ACC112 (cell line): ENCODE measurements at regions not wholly inside any gene's neighbourhood (a gene's known extent, or its start where the extent isn't known, plus 50 kb on each side); places are given as distances from the start of the nearest gene placed in this dataset.

Experiments used
- H2AFZ ChIP-seq: fragments of 200-600 bp; sonication (generic); one replicate; pipeline ENCODE4 v1.6.0; 2017; ENCODE audit warnings: antibody characterized with exemption, low read length; ENCODE audit not compliant: unreplicated experiment
- H3K27ac ChIP-seq: fragments of 200-600 bp; sonication (generic); 2 replicates; pipeline ENCODE4 v1.5.1; 2014; ENCODE audit warnings: low read depth, mild to moderate bottlenecking, antibody characterized with exemption, low read length, moderate library complexity
- H3K27me3 ChIP-seq: fragments of 200-600 bp; sonication (generic); 2 replicates; pipeline ENCODE4 v1.6.1; 2014; ENCODE audit warnings: mild to moderate bottlenecking, antibody characterized with exemption, low read length, moderate library complexity, mixed read lengths; ENCODE audit not compliant: insufficient read depth
- H3K36me3 ChIP-seq: fragments of 200-600 bp; sonication (generic); 2 replicates; pipeline ENCODE4 v1.6.1; 2016; ENCODE audit warnings: mild to moderate bottlenecking, antibody characterized with exemption, low read length, moderate library complexity, mixed read lengths; ENCODE audit not compliant: insufficient read depth
- H3K4me1 ChIP-seq: fragments of 200-600 bp; sonication (generic); one replicate; pipeline ENCODE4 v1.6.1; 2016; ENCODE audit warnings: low read length, mixed read lengths; ENCODE audit not compliant: insufficient read depth, unreplicated experiment, control insufficient read depth
- H3K4me3 ChIP-seq: fragments of 200-600 bp; sonication (generic); 2 replicates; pipeline ENCODE4 v1.5.1; 2014; ENCODE audit warnings: mild to moderate bottlenecking, low read depth, low read length
- H3K79me2 ChIP-seq: fragments of 200-600 bp; sonication (generic); one replicate; pipeline ENCODE4 v1.6.0; 2016; ENCODE audit warnings: low read length; ENCODE audit not compliant: control insufficient read depth, unreplicated experiment, insufficient read depth

DNA sequence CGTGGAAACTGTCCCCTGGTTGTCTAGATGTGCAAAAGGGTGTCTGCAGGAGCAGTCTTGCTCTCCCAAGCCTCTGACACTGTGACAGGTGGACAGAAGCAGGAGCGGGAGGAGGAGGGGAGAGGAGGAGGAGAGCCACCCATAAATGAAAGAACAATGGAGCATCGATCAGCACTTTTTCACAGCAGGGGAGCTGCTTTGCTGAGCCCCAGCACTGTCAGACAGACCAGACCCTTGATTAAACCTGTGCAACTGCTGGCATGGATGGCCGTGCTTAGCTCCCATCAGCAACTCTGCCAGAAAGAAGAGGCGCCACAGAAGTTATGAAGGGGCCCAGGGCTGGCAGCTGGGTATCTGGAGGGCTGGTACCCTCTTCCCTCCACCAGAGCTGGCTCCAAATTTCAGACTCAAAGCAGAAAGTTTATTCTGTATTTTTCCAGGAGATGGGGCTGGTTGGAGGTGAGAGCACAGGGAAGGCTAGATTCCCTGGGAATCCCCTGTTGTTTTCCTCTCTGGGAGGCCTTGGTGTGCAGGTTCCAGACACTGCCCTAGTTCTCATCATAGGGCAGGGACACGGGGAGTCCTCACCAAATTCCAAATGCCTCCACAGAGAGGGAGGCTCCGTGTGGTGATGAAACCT, 1192.2 kb downstream of the UQCRFS1 start:
- no peaks in the 10 kb centered on the region for H3K36me3 ChIP-seq
- H3K4me1 ChIP-seq, result no peaks in the 10 kb centered on the region
- H3K27me3 ChIP-seq, result no peaks in the 10 kb centered on the region
- H2AFZ ChIP-seq, result no peak overlapping the region
- H3K27ac ChIP-seq, result no peak overlapping the region
- no peak overlapping the region for H3K4me3 ChIP-seq
- H3K79me2 ChIP-seq, result no peaks in the 10 kb centered on the region

DNA sequence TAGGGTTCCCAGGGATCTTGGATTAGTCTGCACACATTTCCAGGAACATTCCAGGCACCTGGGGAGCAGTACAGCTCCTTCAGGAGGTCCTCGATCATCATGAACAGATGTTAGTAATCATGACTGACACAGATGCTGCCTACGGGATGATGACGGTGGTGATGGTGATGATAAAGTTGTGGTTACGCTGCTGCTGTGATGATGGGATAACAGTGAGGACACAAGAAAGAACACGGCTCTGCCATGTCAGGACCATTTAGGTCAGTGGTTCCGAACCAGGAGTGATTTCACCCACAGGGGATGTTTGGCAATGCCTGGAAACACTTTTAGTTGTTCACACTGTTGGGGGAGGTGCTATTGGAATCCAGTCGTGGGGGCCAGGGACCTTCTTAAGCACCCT, 1193.0 kb downstream of the UQCRFS1 start:
- Histone ChIP-seq H3K27ac (no peak overlapping the region), H3K4me3 (no peak overlapping the region), H2AFZ (no peak overlapping the region), H3K79me2 (no peaks in the 10 kb centered on the region), H3K36me3 (no peaks in the 10 kb centered on the region), H3K27me3 (no peaks in the 10 kb centered on the region), H3K4me1 (no peaks in the 10 kb centered on the region)

DNA sequence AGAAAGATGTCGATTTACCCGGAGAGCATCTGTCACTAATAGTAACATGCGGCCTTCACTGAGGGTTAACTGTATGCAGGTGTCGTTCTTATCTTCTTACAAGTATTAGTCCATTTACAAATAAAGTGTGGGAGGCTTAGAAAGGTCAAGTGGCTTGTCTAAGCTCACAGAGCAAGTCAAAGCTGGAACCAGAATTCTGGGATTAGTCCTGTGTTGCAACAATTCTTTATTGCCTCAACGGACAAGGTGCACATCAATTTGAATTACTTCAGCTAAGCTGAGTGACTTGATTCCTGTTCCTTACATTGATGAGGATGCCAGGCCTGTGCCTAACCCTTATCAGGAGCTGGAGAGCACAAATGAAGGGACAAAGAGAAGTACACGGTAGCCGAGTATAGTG, 1193.6 kb downstream of the UQCRFS1 start:
- Histone ChIP-seq H3K36me3 (no peaks in the 10 kb centered on the region), H3K4me3 (no peak overlapping the region), H3K27ac (no peak overlapping the region), H3K4me1 (no peaks in the 10 kb centered on the region), H2AFZ (no peak overlapping the region), H3K27me3 (no peaks in the 10 kb centered on the region), H3K79me2 (no peaks in the 10 kb centered on the region)

DNA sequence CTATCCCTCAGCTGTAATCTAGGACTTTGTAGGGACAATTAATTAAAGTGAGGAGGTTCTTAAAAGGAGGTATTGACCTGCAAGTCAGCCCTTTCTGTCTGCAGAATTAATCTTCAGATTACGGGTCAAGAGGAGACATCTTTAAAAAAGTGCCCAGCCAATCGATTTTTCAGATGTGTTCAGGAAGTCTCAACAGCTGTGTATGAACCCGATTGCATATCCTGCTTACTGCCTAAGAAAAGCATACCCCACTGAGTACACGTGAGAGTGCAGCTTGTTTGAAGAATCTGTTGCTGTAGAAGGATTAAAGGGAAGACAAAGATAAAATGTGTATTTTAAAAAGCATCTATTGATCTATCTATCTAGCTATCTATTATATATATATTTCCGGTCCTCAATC, 1194.5 kb downstream of the UQCRFS1 start:
- Histone ChIP-seq H3K36me3 (no peaks in the 10 kb centered on the region), H3K79me2 (no peaks in the 10 kb centered on the region), H2AFZ (no peak overlapping the region), H3K27me3 (no peaks in the 10 kb centered on the region), H3K4me1 (no peaks in the 10 kb centered on the region), H3K27ac (no peak overlapping the region), H3K4me3 (no peak overlapping the region)

DNA sequence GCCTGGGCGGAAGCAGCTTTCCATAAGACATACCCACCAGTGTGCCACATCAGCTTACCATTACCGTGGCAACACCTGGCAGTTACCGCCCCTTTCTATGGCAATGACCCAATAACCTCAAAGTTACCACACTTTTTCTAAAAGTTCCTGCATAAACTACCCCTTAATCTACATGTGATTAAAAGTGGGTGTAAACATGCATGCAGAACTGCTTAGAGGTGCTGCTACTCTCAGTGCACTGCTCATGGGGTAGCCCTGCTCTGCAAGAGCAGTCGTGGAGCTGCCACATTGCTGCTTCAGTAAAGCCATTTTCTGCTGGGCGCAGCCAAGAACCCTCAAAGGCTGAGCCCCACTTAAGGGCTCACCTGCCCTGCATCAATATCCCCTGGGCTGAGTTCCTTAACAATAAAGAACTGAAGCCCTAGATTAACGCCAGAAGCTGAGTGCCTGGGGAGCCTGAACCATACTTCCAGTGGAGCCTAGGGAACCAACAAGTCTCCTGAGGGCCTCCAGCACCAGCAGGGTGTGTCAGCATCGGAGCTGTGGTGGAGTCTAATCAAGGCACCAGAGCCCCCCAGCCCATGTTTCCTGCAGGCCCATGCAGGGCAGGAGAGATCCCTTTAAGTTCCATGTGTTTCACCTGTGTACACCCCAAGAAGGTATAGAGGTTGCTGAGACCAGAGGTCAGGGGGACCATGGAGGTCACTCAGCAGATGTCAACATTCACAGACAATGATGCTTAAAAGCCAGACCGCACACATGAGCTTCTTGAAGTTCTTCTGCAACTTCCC, 1198.1 kb downstream of the UQCRFS1 start:
- no peaks in the 10 kb centered on the region for H3K79me2 ChIP-seq
- no peak overlapping the region for H3K4me3 ChIP-seq
- H3K27ac ChIP-seq, result no peak overlapping the region
- H3K4me1 ChIP-seq, result no peaks in the 10 kb centered on the region
- H3K27me3 ChIP-seq, result no peaks in the 10 kb centered on the region
- H3K36me3 ChIP-seq, result no peaks in the 10 kb centered on the region
- no peak overlapping the region for H2AFZ ChIP-seq

DNA sequence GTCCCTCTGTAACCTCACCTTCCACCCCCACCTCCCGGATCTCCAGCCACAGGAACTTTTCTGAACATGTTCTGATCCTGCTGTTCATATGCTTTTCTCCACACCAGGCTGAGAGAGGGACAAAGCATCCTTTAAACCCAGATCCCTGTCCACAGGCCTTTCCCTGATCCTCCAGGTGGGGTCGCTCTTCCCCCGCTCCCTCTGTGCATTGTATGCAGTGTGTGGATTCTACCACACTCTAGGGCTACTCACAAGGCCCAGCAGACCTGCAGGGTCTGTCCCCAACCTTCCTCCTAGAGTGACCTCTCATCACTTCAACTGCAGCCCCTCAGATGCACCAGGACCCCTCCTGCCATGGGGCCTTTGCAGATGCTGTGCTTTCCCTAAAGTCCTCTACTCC, 1200.6 kb downstream of the UQCRFS1 start:
- no peak overlapping the region for H2AFZ ChIP-seq
- H3K4me1 ChIP-seq, result no peaks in the 10 kb centered on the region
- no peaks in the 10 kb centered on the region for H3K36me3 ChIP-seq
- no peaks in the 10 kb centered on the region for H3K79me2 ChIP-seq
- no peak overlapping the region for H3K4me3 ChIP-seq
- H3K27me3 ChIP-seq, result no peaks in the 10 kb centered on the region
- H3K27ac ChIP-seq, result no peak overlapping the region

DNA sequence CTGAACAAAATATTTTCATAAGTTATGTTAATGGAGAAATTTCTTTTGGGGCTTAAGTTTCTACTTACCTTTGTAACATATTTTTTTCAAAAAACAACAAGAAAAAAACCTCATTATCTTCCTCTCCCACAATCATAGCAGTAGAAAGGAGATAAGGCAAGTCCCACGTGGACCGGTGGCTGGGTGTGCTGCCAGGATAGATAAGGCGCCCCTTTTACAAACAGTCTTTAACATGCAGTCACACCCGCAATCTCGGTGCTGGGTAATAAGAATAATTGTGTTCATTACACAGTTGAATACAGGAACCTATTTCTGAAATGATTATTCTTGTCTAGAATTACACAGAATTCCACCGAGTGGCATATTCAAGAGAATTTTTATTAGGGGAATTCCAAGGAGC, 1202.3 kb downstream of the UQCRFS1 start:
- Histone ChIP-seq H3K4me1 (no peaks in the 10 kb centered on the region), H3K4me3 (no peak overlapping the region), H2AFZ (no peak overlapping the region), H3K27ac (no peak overlapping the region), H3K27me3 (no peaks in the 10 kb centered on the region), H3K36me3 (no peaks in the 10 kb centered on the region), H3K79me2 (no peaks in the 10 kb centered on the region)

DNA sequence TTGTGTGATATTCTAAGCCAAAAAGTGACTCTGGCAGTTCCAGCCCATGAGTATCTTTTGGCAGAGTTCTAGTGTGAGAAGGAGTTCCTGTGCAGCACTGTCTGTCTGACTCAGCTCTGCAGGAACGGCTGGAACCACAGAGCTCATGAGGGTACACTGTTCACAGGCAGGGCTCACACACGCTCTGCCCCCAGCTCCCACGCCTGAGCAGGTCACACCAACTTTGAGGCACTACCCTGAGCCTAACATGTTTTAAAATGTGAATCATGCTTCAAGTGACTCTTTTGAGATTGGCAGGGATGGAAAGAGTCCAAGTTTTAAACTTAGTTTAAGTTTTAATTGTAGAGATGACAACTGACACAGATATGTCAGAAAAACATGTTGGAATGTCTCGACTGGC, 1203.3 kb downstream of the UQCRFS1 start:
- no peak overlapping the region for H3K27ac ChIP-seq
- H3K79me2 ChIP-seq, result no peaks in the 10 kb centered on the region
- no peak overlapping the region for H3K4me3 ChIP-seq
- no peaks in the 10 kb centered on the region for H3K27me3 ChIP-seq
- H3K4me1 ChIP-seq, result no peaks in the 10 kb centered on the region
- no peaks in the 10 kb centered on the region for H3K36me3 ChIP-seq
- no peak overlapping the region for H2AFZ ChIP-seq

DNA sequence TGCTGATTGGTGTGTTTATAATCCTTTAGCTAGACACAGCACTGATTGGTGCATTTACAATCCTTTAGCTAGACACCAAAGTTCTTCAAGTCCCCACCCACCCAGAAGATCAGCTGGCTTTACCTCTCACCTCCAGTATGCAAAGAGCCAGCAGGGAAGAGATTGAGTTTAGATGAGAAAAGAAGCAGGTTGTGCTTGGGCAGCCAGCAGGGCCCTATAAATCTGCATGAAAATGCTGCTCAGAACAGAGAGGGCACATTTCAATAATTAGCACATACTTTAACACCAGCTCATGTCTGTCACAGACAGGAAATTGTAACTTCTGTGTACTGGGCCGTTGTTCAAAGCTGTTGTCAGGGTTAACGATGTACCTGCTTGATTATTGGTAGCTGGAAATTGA, 1204.3 kb downstream of the UQCRFS1 start:
- no peaks in the 10 kb centered on the region for H3K27me3 ChIP-seq
- H3K4me1 ChIP-seq, result no peaks in the 10 kb centered on the region
- H3K4me3 ChIP-seq, result no peak overlapping the region
- no peaks in the 10 kb centered on the region for H3K36me3 ChIP-seq
- H3K27ac ChIP-seq, result no peak overlapping the region
- H2AFZ ChIP-seq, result no peak overlapping the region
- no peaks in the 10 kb centered on the region for H3K79me2 ChIP-seq

DNA sequence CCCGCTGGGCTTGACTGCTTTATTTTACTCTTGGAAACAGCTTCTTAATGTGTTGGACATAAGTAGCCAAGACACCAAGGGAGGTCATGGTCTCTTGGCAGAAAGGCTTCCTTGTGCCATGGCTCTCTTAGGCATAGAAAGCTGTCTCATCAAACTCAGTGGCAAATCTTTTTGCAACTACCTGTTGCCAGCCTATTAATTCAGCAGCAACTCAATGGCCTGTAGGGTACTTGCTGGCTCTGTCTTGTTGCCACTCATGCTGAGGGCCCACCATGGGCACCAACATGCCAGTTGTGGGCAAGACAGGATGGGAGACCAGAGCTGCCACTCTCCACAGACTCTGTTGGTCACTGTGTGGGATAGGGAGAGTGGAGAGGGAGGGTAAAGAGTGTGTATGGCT, 1209.4 kb downstream of the UQCRFS1 start:
- no peaks in the 10 kb centered on the region for H3K36me3 ChIP-seq
- H3K79me2 ChIP-seq, result no peaks in the 10 kb centered on the region
- no peak overlapping the region for H2AFZ ChIP-seq
- no peaks in the 10 kb centered on the region for H3K4me1 ChIP-seq
- no peaks in the 10 kb centered on the region for H3K27me3 ChIP-seq
- H3K4me3 ChIP-seq, result no peak overlapping the region
- H3K27ac ChIP-seq, result no peak overlapping the region

DNA sequence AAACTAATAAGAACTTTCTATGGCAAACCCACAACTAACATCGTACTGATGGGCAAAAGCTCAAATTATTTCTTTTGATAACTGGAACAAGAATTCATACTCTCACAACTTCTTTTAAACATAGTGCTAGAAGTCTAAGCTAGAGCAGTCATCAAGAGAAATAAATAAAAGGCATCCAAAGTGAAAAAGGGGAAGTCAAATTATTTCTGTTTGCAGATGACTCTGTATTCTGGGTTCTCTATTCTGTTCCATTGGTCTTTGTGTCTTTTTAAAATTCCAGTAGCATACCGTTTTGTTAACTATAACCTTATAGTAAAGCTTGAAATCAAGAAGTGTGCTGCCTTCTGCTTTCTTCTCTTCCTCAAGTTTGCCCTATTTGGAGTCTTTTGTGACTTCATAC, 1215.9 kb downstream of the UQCRFS1 start:
- no peaks in the 10 kb centered on the region for H3K36me3 ChIP-seq
- no peaks in the 10 kb centered on the region for H3K4me1 ChIP-seq
- no peak overlapping the region for H3K4me3 ChIP-seq
- no peaks in the 10 kb centered on the region for H3K79me2 ChIP-seq
- no peak overlapping the region for H3K27ac ChIP-seq
- no peaks in the 10 kb centered on the region for H3K27me3 ChIP-seq
- H2AFZ ChIP-seq, result no peak overlapping the region
